ENCODE measurements at regions not wholly inside any gene's neighbourhood (a gene's known extent, or its start where the extent isn't known, plus 50 kb on each side); places are given as distances from the start of the nearest gene placed in this dataset.

DNA sequence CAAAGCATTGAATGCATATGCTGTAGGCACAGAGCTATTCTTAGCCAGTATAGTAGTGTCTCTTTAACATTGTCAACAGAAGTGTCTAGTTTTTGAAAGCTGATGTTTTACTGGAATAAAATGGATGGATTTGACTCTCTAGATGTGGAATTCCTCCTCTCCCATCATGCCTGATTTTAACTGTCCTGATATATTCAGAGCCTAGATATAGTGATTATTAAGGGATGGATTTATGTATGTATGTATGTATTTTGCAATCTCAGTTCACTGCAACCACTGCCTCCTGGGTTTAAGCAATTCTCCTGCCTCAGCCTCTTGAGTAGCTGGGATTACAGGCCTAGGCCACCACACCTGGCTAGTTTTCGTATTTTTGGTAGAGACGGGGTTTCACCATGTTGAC, 144.8 kb upstream of the NAV3 start:
- Histone ChIP-seq H3K9me3 (ENCODE audit: low read depth, low read length) (no peaks in the 10 kb centered on the region), H3K27me3 (ENCODE audit: insufficient read depth, low read length) (no peaks in the 10 kb centered on the region), H3K4me1 (ENCODE audit: insufficient read depth, low read length) (no peaks in the 10 kb centered on the region), H3K4me3 (ENCODE audit: low read length) (no peak overlapping the region)

DNA sequence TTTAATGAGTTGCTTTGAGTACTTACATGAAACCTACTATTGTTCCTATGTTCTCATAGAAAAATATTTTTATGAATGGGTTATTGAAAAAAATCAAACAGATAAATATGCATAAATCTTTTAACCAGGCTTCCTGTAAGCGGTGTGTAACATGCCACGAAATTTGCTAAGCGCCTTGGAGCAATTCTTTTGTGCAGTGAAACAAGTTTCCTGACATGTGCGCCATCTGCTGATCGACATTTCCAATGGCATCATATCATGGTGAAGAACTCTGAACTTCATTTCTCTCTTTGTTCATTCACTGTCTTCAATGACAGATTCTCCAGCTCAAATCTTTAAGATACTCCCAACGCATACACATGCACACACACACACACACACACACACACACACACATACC, 145.6 kb upstream of the NAV3 start:
- Histone ChIP-seq H3K9me3 (ENCODE audit: low read depth, low read length) (no peaks in the 10 kb centered on the region), H3K4me3 (ENCODE audit: low read length) (no peak overlapping the region), H3K27me3 (ENCODE audit: insufficient read depth, low read length) (no peaks in the 10 kb centered on the region), H3K4me1 (ENCODE audit: insufficient read depth, low read length) (no peaks in the 10 kb centered on the region)

DNA sequence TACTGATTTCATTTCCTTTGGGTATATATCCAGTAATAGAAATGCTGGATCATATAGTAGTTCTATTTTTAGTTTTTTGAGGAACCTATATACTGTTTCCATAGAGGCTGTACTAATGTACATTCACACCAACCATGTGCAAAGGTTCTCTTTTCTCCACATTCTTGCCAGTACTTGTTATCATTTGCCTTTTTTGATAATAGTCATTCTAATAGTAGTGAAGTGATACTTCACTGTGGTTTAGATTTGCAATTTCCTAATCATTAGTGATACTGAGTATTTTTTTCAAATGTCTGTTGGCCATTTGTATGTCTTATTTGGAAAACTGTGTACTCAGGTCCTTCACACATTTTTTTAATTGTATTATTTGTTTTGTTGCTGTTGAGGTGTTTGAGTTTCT, 148.2 kb upstream of the NAV3 start:
- Histone ChIP-seq H3K4me3 (ENCODE audit: low read length) (no peak overlapping the region), H3K27me3 (ENCODE audit: insufficient read depth, low read length) (no peaks in the 10 kb centered on the region), H3K9me3 (ENCODE audit: low read depth, low read length) (no peaks in the 10 kb centered on the region), H3K4me1 (ENCODE audit: insufficient read depth, low read length) (no peaks in the 10 kb centered on the region)

DNA sequence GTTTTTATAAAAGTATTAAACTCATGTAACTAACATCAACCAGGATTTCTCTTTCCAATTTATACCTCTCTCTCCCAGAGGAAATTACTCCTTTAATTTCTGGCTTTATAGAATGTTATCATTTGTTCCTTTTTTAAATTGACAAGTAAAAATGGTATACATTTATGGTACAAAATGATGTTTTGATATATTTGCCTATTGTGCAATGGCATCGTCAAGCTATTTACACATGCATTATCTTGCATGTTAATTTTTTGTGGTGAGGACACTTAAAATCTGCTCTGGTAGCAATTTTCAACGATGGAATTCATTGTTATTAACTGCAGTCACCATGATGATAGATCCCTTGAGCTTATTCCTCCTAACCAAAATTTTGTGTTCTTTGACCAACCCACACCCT, 149.0 kb upstream of the NAV3 start:
- Histone ChIP-seq H3K4me1 (ENCODE audit: insufficient read depth, low read length) (no peaks in the 10 kb centered on the region), H3K27me3 (ENCODE audit: insufficient read depth, low read length) (no peaks in the 10 kb centered on the region), H3K4me3 (ENCODE audit: low read length) (no peak overlapping the region), H3K9me3 (ENCODE audit: low read depth, low read length) (no peaks in the 10 kb centered on the region)

DNA sequence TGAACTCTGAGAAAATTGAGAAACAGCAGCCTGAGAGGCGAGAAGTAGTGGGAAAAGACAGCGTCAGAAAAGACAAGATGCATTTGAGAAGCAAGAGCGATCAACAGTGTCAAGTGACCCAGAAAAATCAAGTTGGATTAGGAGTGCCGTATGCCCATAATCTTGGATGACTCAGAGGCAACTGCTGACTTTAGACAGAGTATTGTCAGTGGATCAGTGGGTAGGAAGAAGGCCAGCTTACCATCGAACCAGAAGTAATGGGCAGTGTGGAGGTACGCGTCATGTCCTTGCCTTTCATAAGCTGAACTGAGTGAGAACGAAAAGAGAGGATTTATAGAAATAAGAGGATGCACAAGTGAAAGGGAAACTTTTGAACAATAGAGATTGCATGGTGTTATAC, 151.0 kb upstream of the NAV3 start:
- Histone ChIP-seq H3K4me3 (ENCODE audit: low read length) (no peak overlapping the region), H3K9me3 (ENCODE audit: low read depth, low read length) (no peaks in the 10 kb centered on the region), H3K4me1 (ENCODE audit: insufficient read depth, low read length) (no peaks in the 10 kb centered on the region), H3K27me3 (ENCODE audit: insufficient read depth, low read length) (no peaks in the 10 kb centered on the region)

DNA sequence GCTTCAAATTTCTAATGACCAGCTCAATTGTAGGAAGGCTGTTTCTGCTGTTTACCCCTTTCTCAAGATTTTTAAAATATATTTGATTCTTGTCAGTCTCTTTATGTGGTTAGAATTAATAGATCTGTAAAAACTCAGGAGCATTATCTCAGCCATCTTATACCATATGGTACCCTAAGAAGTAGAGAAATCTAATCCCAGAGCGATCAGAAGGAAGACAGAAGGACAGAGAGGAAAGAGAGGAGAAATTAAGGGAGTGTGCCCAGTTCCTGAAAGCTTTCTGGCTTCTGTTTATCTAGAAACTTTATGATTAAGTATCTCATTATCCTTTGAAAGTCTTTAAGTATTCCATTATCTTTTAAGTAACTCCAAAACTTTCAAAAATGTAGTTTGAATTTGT, 152.1 kb upstream of the NAV3 start:
- H3K4me3 ChIP-seq (ENCODE audit: low read length): no peak overlapping the region
- H3K4me1 ChIP-seq (ENCODE audit: insufficient read depth, low read length): no peaks in the 10 kb centered on the region
- no peaks in the 10 kb centered on the region for H3K9me3 ChIP-seq (ENCODE audit: low read depth, low read length)
- H3K27me3 ChIP-seq (ENCODE audit: insufficient read depth, low read length): no peaks in the 10 kb centered on the region

DNA sequence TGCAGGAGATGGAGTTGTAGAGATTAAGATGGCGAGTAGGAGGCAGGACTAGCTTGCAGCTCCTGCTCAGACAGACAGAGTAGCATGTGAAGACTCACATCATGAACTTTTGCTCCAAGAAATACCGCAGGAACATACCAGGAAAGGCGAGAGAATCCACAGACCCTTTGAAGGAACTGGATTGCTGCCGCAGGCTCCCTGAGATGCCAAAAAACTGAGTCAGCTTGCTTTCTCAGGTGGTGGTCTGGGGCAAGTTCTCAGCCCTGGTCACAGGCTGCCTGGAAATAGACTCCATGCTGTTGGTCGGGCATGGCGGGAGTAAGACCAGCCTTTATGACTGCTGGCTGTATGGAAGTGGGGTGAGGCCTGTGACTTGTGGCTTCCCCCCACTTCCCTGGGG, 163.6 kb upstream of the NAV3 start:
- no peaks in the 10 kb centered on the region for H3K4me1 ChIP-seq (ENCODE audit: insufficient read depth, low read length)
- no peaks in the 10 kb centered on the region for H3K9me3 ChIP-seq (ENCODE audit: low read depth, low read length)
- H3K27me3 ChIP-seq (ENCODE audit: insufficient read depth, low read length): no peaks in the 10 kb centered on the region
- H3K4me3 ChIP-seq (ENCODE audit: low read length): no peak overlapping the region

DNA sequence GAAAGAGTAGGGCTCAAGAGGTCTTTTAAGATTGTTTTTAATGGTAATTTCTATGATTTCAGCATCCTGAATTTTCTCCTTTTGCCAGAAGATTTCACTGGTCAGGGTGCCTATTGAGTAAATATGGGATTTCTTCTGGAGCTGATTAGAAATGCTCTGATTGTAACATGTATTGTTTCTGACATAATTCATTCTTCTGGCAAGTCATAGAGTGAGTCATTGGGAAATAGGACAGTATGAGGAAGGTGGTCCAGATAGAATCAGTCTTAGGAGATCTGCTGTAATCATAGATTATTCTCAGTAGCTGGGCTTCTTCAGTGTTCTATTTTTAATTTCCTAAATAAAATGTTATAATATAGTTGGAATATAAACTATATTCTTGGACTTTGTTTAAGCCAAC, 182.0 kb upstream of the NAV3 start:
- Histone ChIP-seq H3K4me1 (ENCODE audit: insufficient read depth, low read length) (no peaks in the 10 kb centered on the region), H3K9me3 (ENCODE audit: low read depth, low read length) (no peaks in the 10 kb centered on the region), H3K4me3 (ENCODE audit: low read length) (no peak overlapping the region), H3K27me3 (ENCODE audit: insufficient read depth, low read length) (no peaks in the 10 kb centered on the region)

- Histone ChIP-seq H3K27me3 (ENCODE audit: insufficient read depth, low read length) (no peaks in the 10 kb centered on the region), H3K4me1 (ENCODE audit: insufficient read depth, low read length) (no peaks in the 10 kb centered on the region), H3K9me3 (ENCODE audit: low read depth, low read length) (no peaks in the 10 kb centered on the region), H3K4me3 (ENCODE audit: low read length) (no peak overlapping the region)
Measured at GRCh38 chr12:77645966-77646598, 184.6 kb upstream of the NAV3 start.

DNA sequence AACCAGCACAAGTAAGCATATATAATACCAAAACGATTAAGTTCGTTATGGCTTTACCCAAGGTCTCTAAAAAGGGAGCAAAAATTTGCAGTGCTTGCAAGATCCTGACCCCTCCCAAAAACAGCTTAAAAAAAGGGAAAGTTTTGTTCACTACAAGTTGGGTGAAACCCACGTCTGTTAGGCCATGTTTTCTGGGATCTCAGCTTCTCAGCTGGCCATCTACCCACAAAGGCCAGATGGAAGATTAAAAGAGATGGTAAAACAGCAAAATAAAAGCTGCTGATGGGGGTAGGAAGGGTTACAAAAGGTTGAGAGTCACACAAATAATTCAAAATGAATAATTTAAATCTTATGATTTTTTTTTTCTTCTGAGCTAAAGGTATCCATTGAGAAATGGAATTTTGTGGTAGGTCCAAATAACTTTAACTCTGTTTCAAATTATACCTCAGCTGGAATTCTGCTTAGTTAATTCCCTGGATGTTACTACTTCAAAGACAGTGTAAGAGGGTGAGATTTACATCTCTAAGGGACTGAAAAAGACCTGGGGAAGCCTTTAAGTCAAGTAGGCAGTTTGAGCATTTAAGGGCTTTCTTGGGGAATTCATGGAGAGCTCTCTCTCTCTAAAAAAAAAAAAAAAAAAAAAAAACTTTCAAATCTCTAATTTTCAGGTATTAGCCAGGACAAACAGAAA, 185.6 kb upstream of the NAV3 start:
- no peaks in the 10 kb centered on the region for H3K27me3 ChIP-seq (ENCODE audit: insufficient read depth, low read length)
- no peaks in the 10 kb centered on the region for H3K4me1 ChIP-seq (ENCODE audit: insufficient read depth, low read length)
- no peaks in the 10 kb centered on the region for H3K9me3 ChIP-seq (ENCODE audit: low read depth, low read length)
- no peak overlapping the region for H3K4me3 ChIP-seq (ENCODE audit: low read length)

- Histone ChIP-seq H3K27me3 (ENCODE audit: insufficient read depth, low read length) (no peaks in the 10 kb centered on the region), H3K4me3 (ENCODE audit: low read length) (no peak overlapping the region), H3K9me3 (ENCODE audit: low read depth, low read length) (no peaks in the 10 kb centered on the region), H3K4me1 (ENCODE audit: insufficient read depth, low read length) (no peaks in the 10 kb centered on the region)
Measured at GRCh38 chr12:77642246-77642645, 188.4 kb upstream of the NAV3 start.

DNA sequence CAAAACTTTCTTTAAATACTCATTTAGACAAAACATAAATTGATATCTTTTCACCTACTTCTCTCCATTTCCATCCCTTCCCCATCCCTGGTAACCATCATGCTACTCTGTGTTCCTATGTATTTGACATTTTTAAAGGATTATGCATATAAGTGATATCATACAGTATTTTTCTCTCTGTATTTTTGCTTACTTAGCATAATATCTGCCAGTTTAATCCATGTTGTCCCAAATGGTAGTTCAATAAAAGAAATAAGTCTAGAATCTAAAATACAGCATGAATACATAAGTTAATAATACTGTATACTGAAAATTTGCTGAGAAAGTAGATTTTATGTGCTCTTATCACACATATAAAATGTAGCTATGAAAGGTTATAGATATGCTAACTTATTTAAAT, 190.3 kb upstream of the NAV3 start:
- Histone ChIP-seq H3K9me3 (ENCODE audit: low read depth, low read length) (no peaks in the 10 kb centered on the region), H3K4me1 (ENCODE audit: insufficient read depth, low read length) (no peaks in the 10 kb centered on the region), H3K4me3 (ENCODE audit: low read length) (no peak overlapping the region), H3K27me3 (ENCODE audit: insufficient read depth, low read length) (no peaks in the 10 kb centered on the region)

DNA sequence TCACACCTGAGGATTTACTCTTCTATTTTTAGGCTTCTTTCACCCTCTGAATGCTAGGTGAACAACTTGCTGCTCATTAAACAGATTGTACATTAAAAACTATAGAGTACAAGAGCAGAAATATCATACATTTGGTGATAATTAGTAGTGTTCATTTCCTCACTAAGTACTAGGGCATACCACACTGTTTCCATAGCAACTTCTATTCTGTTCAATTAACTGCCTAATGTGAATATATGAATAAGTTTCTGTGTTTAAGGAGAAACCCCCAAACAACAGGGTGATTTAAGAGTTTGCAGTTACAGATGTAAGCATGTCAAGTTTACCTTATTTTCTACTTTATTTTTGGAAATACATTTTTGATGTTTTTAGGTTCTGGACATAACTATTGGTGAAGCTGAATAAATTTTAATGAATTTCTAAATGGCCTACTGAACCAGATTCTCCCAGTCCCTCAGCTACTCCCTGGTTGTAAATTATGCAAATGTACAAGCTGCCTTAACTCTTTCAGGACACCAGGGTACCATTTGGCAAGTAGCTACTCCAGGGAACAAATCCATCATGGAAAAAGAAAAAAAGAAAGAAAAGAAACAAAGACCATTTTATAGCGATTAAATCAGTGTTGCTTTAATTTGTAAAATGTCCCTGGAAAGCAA, 199.8 kb upstream of the NAV3 start:
- H3K4me3 ChIP-seq (ENCODE audit: low read length): no peak overlapping the region
- peaks cover under 1% of the 10 kb centered on the region for H3K9me3 ChIP-seq (ENCODE audit: low read depth, low read length)
- H3K4me1 ChIP-seq (ENCODE audit: insufficient read depth, low read length): no peaks in the 10 kb centered on the region
- no peaks in the 10 kb centered on the region for H3K27me3 ChIP-seq (ENCODE audit: insufficient read depth, low read length)

GRCh38 chr12:77630344-77630743, 200.3 kb upstream of the NAV3 start:
- Histone ChIP-seq H3K4me1 (ENCODE audit: insufficient read depth, low read length) (no peaks in the 10 kb centered on the region), H3K27me3 (ENCODE audit: insufficient read depth, low read length) (no peaks in the 10 kb centered on the region), H3K4me3 (ENCODE audit: low read length) (no peak overlapping the region), H3K9me3 (ENCODE audit: low read depth, low read length) (peaks cover 6% of the 10 kb centered on the region)

DNA sequence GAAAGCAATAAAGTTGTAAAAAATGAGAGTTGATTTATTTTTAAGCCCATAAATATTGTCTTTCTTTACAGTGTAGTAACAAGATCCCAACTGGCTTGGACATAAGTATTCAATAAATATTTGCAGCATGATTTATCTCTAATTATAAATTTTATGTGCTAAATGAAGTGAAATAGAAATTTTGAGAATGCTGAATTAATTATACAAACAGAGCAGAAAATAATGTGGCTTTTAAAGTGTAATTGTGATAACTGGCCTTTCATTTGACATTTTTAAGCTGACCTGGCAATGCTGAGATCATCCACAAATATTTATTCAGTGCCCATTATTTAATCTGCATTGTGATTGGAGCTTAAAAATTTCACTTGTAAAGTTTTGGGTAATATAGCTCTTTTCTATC, 201.6 kb upstream of the NAV3 start:
- H3K4me3 ChIP-seq (ENCODE audit: low read length): no peak overlapping the region
- H3K27me3 ChIP-seq (ENCODE audit: insufficient read depth, low read length): no peaks in the 10 kb centered on the region
- peaks cover 8% of the 10 kb centered on the region for H3K9me3 ChIP-seq (ENCODE audit: low read depth, low read length)
- H3K4me1 ChIP-seq (ENCODE audit: insufficient read depth, low read length): no peaks in the 10 kb centered on the region

DNA sequence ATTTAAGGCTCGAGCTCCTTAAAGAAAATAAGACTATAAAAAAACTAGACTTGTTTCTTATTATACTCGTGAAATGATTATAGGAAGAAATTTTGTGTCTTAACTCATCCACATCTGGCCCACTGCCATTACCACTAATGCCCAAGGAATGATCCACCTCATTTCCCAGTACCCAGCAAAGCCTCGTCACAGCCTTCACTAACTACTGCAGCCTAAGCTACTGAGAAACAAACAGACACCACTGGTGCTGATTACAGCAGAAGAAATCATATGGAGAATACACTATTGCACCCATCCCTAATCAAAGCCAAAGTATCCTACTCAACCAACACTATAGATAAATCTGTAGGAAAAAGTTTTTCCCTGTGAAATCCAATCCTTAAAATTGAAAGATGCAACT, 205.3 kb upstream of the NAV3 start:
- no peaks in the 10 kb centered on the region for H3K27me3 ChIP-seq (ENCODE audit: insufficient read depth, low read length)
- H3K4me3 ChIP-seq (ENCODE audit: low read length): no peak overlapping the region
- H3K9me3 ChIP-seq (ENCODE audit: low read depth, low read length): peaks cover 8% of the 10 kb centered on the region
- no peaks in the 10 kb centered on the region for H3K4me1 ChIP-seq (ENCODE audit: insufficient read depth, low read length)

Measured in mononuclear cell (primary cell).